Stimulated activated CD4-positive, alpha-beta T cell treated with anti-CD3 and anti-CD28 coated beads, Interleukin-2, amount 100 ng/mL, for 24 hours (primary cell): ENCODE measurements at regions not wholly inside any gene's neighbourhood (a gene's known extent, or its start where the extent isn't known, plus 50 kb on each side); places are given as distances from the start of the nearest gene placed in this dataset.
"Not testable (repeated sequence)": the region's sequence is repeated elsewhere in the genome, so short reads cannot be mapped to it uniquely, and the experiment has no call there.

ENCODE experiments used
- DNase-seq, 2 donors: peaks; one replicate each; pipeline ENCODE4 v3.0.0-alpha.2; 2020

GRCh38 chr1:101485712-101486111, 248.9 kb downstream of the S1PR1 start:
- no peak for DNase-seq

- not testable (repeated sequence) for DNase-seq
Measured at GRCh38 chr1:101492144-101492543, 255.3 kb downstream of the S1PR1 start.

GRCh38 chr1:101493920-101494319, 257.1 kb downstream of the S1PR1 start:
- not testable (repeated sequence) for DNase-seq

- DNase-seq, result no peak
Measured at GRCh38 chr1:101496109-101496508, 259.3 kb downstream of the S1PR1 start.

GRCh38 chr1:101497881-101498559, 261.2 kb downstream of the S1PR1 start:
- DNase-seq, result no peak

- not testable (repeated sequence) for DNase-seq
Measured at GRCh38 chr1:101504106-101504505, 267.3 kb downstream of the S1PR1 start.

- not testable (repeated sequence) for DNase-seq
Measured at GRCh38 chr1:101505240-101505639, 268.4 kb downstream of the S1PR1 start.

- DNase-seq, result peak; percentile 31 to 51
Measured at GRCh38 chr1:101506541-101507164, 269.8 kb downstream of the S1PR1 start.

GRCh38 chr1:101507547-101507971, 270.7 kb downstream of the S1PR1 start:
- no peak for DNase-seq

- DNase-seq, result no peak
Measured at GRCh38 chr1:101508913-101509312, 272.1 kb downstream of the S1PR1 start.

- no peak for DNase-seq
Measured at GRCh38 chr1:101509370-101509769, 272.6 kb downstream of the S1PR1 start.

GRCh38 chr1:101511202-101511891, 274.5 kb downstream of the S1PR1 start:
- DNase-seq, result no peak

GRCh38 chr1:101520302-101520701, 283.5 kb downstream of the S1PR1 start:
- DNase-seq, result peak in 1 of 2 donors; percentile 2

- DNase-seq, result no peak
Measured at GRCh38 chr1:101522486-101522885, 285.7 kb downstream of the S1PR1 start.

- DNase-seq, result no peak
Measured at GRCh38 chr1:101526813-101527212, 290.0 kb downstream of the S1PR1 start.

GRCh38 chr1:101532377-101532776, 295.6 kb downstream of the S1PR1 start:
- DNase-seq, result no peak

- DNase-seq, result no peak
Measured at GRCh38 chr1:101540161-101540560, 303.3 kb downstream of the S1PR1 start.

- no peak for DNase-seq
Measured at GRCh38 chr1:101546885-101547284, 310.1 kb downstream of the S1PR1 start.

- DNase-seq, result no peak
Measured at GRCh38 chr1:101547357-101547756, 310.5 kb downstream of the S1PR1 start.

- DNase-seq, result no peak
Measured at GRCh38 chr1:101548376-101548775, 311.6 kb downstream of the S1PR1 start.

- no peak for DNase-seq
Measured at GRCh38 chr1:101550581-101550980, 313.8 kb downstream of the S1PR1 start.

- DNase-seq, result no peak
Measured at GRCh38 chr1:101566883-101567538, 330.2 kb downstream of the S1PR1 start.

- peak; percentile 54 to 56 for DNase-seq
Measured at GRCh38 chr1:101567582-101568189, 330.9 kb downstream of the S1PR1 start.
